GM21576 (cell line): ENCODE measurements at regions not wholly inside any gene's neighbourhood (a gene's known extent, or its start where the extent isn't known, plus 50 kb on each side); places are given as distances from the start of the nearest gene placed in this dataset.

Source experiments
- ATAC-seq: cut with Tn5 transposase; IDR thresholded peaks from one replicate; pipeline ENCODE4 v1.9.1; 2021; ENCODE audit warnings: mild to moderate bottlenecking, moderate library complexity; ENCODE audit not compliant: unreplicated experiment

- no peak for ATAC-seq
Observed at GRCh38 chr22:49381595-49382450, 445.9 kb downstream of the BRD1 start.

- ATAC-seq = no peak
Observed at GRCh38 chr22:49380828-49381114, 446.9 kb downstream of the BRD1 start.

GRCh38 chr22:49380095-49380827 lies 447.4 kb downstream of the BRD1 start:
- ATAC-seq = no peak

GRCh38 chr22:49377306-49377705 lies 450.4 kb downstream of the BRD1 start:
- ATAC-seq = no peak

- ATAC-seq = no peak
Observed at GRCh38 chr22:49373801-49374226, 453.9 kb downstream of the BRD1 start.

GRCh38 chr22:49373289-49373666 lies 454.4 kb downstream of the BRD1 start:
- no peak for ATAC-seq

- ATAC-seq = no peak
Observed at GRCh38 chr22:49372530-49373288, 455.0 kb downstream of the BRD1 start.

- ATAC-seq = no peak
Observed at GRCh38 chr22:49372111-49372529, 455.6 kb downstream of the BRD1 start.

- no peak for ATAC-seq
Observed at GRCh38 chr22:49371325-49372110, 456.2 kb downstream of the BRD1 start.

- ATAC-seq = no peak
Observed at GRCh38 chr22:49370627-49371301, 456.9 kb downstream of the BRD1 start.

GRCh38 chr22:49369726-49370626 lies 457.7 kb downstream of the BRD1 start:
- no peak for ATAC-seq

- ATAC-seq = no peak
Observed at GRCh38 chr22:49368976-49369725, 458.5 kb downstream of the BRD1 start.

- ATAC-seq = no peak
Observed at GRCh38 chr22:49368221-49368975, 459.3 kb downstream of the BRD1 start.

GRCh38 chr22:49367041-49367697 lies 460.5 kb downstream of the BRD1 start:
- no peak for ATAC-seq

- no peak for ATAC-seq
Observed at GRCh38 chr22:49366437-49366836, 461.2 kb downstream of the BRD1 start.

GRCh38 chr22:49365910-49366309 lies 461.8 kb downstream of the BRD1 start:
- no peak for ATAC-seq

GRCh38 chr22:49365191-49365837 lies 462.4 kb downstream of the BRD1 start:
- no peak for ATAC-seq
